ENCODE measurements at regions not wholly inside any gene's neighbourhood (a gene's known extent, or its start where the extent isn't known, plus 50 kb on each side); places are given as distances from the start of the nearest gene placed in this dataset.

- no peak for TF ChIP-seq TAF1 (IDR thresholded peaks at IDR 0.05; ENCODE audit: low read depth)
- TF ChIP-seq, protein P1, sequence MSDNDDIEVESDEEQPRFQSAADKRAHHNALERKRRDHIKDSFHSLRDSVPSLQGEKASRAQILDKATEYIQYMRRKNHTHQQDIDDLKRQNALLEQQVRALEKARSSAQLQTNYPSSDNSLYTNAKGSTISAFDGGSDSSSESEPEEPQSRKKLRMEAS (IDR thresholded peaks at IDR 0.05): no peak
Observed at GRCh38 chr15:69704700-69705099, 252.1 kb downstream of the RPLP1 start.

- TF ChIP-seq ZBTB7A (IDR thresholded peaks at IDR 0.05; ENCODE audit: low read depth) (no peak), CREB1 (IDR thresholded peaks at IDR 0.05; ENCODE audit: low read depth) (no peak), TAF1 (IDR thresholded peaks at IDR 0.05; ENCODE audit: low read depth) (no peak), RAD21 (IDR thresholded peaks at IDR 0.05; ENCODE audit: low read depth) (no peak), YY1 (IDR thresholded peaks at IDR 0.05; ENCODE audit: low read depth) (no peak)
- TF ChIP-seq, protein P2, sequence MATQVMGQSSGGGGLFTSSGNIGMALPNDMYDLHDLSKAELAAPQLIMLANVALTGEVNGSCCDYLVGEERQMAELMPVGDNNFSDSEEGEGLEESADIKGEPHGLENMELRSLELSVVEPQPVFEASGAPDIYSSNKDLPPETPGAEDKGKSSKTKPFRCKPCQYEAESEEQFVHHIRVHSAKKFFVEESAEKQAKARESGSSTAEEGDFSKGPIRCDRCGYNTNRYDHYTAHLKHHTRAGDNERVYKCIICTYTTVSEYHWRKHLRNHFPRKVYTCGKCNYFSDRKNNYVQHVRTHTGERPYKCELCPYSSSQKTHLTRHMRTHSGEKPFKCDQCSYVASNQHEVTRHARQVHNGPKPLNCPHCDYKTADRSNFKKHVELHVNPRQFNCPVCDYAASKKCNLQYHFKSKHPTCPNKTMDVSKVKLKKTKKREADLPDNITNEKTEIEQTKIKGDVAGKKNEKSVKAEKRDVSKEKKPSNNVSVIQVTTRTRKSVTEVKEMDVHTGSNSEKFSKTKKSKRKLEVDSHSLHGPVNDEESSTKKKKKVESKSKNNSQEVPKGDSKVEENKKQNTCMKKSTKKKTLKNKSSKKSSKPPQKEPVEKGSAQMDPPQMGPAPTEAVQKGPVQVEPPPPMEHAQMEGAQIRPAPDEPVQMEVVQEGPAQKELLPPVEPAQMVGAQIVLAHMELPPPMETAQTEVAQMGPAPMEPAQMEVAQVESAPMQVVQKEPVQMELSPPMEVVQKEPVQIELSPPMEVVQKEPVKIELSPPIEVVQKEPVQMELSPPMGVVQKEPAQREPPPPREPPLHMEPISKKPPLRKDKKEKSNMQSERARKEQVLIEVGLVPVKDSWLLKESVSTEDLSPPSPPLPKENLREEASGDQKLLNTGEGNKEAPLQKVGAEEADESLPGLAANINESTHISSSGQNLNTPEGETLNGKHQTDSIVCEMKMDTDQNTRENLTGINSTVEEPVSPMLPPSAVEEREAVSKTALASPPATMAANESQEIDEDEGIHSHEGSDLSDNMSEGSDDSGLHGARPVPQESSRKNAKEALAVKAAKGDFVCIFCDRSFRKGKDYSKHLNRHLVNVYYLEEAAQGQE (IDR thresholded peaks at IDR 0.05; ENCODE audit: low read depth): no peak
Observed at GRCh38 chr15:69706353-69707097, 253.9 kb downstream of the RPLP1 start.

DNA sequence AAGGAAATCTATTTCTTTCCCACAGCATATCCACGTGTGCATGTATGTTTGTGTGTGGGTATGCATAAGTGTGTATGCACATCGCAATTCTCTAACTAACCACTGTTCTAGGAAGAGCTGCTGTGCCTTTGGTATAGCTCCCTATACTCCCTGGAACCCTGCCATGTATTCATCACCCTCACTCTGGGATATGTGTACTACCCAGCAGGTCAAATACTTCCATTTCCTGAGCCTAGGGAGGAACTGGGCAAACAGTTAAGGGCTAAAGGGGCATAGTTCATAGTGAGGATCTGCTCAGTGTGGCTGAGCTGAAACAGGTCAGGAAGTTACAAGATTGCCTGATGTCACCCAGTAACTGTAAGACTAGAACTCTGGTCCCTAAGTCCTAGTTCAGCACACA lies 260.4 kb downstream of the RPLP1 start:
- TF ChIP-seq CEBPB (IDR thresholded peaks at IDR 0.05): no peak
- TF ChIP-seq YY1 (IDR thresholded peaks at IDR 0.05; ENCODE audit: low read depth): no peak
- TF ChIP-seq, protein P1 (IDR thresholded peaks at IDR 0.05): no peak
- TF ChIP-seq RAD21 (IDR thresholded peaks at IDR 0.05; ENCODE audit: low read depth): no peak
- TF ChIP-seq, protein P2 (IDR thresholded peaks at IDR 0.05; ENCODE audit: low read depth): no peak
- TF ChIP-seq FOXM1 (IDR thresholded peaks at IDR 0.05; ENCODE audit: borderline replicate concordance, low read depth): no peak
- no peak for TF ChIP-seq EGR1 (IDR thresholded peaks at IDR 0.05)
- no peak for TF ChIP-seq ZBTB7A (IDR thresholded peaks at IDR 0.05; ENCODE audit: low read depth)
- no peak for TF ChIP-seq CREB1 (IDR thresholded peaks at IDR 0.05; ENCODE audit: low read depth)

GRCh38 chr15:69713726-69714559 lies 261.3 kb downstream of the RPLP1 start:
- TF ChIP-seq TCF12 (IDR thresholded peaks at IDR 0.05; ENCODE audit: low read depth): no peak
- no peak for TF ChIP-seq ZBTB7A (IDR thresholded peaks at IDR 0.05; ENCODE audit: low read depth)
- no peak for TF ChIP-seq TAF1 (IDR thresholded peaks at IDR 0.05; ENCODE audit: low read depth)
- TF ChIP-seq EGR1 (IDR thresholded peaks at IDR 0.05): no peak
- TF ChIP-seq, protein P2 (IDR thresholded peaks at IDR 0.05; ENCODE audit: low read depth): no peak
- TF ChIP-seq USF1 (IDR thresholded peaks at IDR 0.05): no peak
- TF ChIP-seq TEAD4 (IDR thresholded peaks at IDR 0.05): no peak
- no peak for TF ChIP-seq EP300 (IDR thresholded peaks at IDR 0.05; ENCODE audit: borderline replicate concordance)
- TF ChIP-seq CEBPB (IDR thresholded peaks at IDR 0.05): no peak
- TF ChIP-seq FOXM1 (IDR thresholded peaks at IDR 0.05; ENCODE audit: borderline replicate concordance, low read depth): no peak
- TF ChIP-seq, protein P1 (IDR thresholded peaks at IDR 0.05): no peak

DNA sequence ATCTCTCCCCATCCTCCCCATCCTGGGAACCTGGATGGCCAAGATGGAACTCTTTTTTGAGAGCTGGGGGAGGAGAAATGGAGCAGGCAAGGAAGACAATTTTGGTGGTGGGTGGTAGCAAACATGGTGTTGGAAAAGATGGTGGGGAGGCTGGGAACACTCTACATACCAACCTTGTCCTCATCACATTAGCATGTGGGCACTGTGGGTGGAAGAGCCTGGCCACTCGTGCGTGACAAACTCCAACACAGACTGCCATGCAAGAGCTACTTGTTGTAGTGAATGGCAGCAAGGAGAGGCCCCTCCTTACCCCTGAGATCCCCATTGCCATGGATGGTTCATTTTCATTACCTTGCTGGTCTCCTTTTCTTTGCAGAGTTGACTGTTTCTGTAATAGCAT lies 262.6 kb downstream of the RPLP1 start:
- TF ChIP-seq EGR1 (IDR thresholded peaks at IDR 0.05) (no peak), ZBTB7A (IDR thresholded peaks at IDR 0.05; ENCODE audit: low read depth) (no peak), TCF12 (IDR thresholded peaks at IDR 0.05; ENCODE audit: low read depth) (no peak), TEAD4 (IDR thresholded peaks at IDR 0.05) (no peak), TAF1 (IDR thresholded peaks at IDR 0.05; ENCODE audit: low read depth) (no peak), RAD21 (IDR thresholded peaks at IDR 0.05; ENCODE audit: low read depth) (no peak)
- TF ChIP-seq, protein P1 (IDR thresholded peaks at IDR 0.05): no peak

All from Ishikawa (cell line).